H1 (cell line): ENCODE measurements at regions not wholly inside any gene's neighbourhood (a gene's known extent, or its start where the extent isn't known, plus 50 kb on each side); places are given as distances from the start of the nearest gene placed in this dataset.

Experiments
- CBX8 ChIP-seq: fragments of 300-800, 300-1000 bp; sonication (generic); IDR thresholded peaks from 2 replicates; pipeline ENCODE4 v1.7.1; 2016; ENCODE audit warnings: low read depth, low read length, borderline replicate concordance
- TF ChIP-seq, protein P1 (sequence below): fragments of 300-600 bp; sonication (generic); IDR thresholded peaks from 2 replicates; pipeline ENCODE4 v1.7.1; 2012; ENCODE audit warnings: low read length, moderate library complexity, mild to moderate bottlenecking, inconsistent platforms; ENCODE audit not compliant: insufficient replicate concordance

DNA sequence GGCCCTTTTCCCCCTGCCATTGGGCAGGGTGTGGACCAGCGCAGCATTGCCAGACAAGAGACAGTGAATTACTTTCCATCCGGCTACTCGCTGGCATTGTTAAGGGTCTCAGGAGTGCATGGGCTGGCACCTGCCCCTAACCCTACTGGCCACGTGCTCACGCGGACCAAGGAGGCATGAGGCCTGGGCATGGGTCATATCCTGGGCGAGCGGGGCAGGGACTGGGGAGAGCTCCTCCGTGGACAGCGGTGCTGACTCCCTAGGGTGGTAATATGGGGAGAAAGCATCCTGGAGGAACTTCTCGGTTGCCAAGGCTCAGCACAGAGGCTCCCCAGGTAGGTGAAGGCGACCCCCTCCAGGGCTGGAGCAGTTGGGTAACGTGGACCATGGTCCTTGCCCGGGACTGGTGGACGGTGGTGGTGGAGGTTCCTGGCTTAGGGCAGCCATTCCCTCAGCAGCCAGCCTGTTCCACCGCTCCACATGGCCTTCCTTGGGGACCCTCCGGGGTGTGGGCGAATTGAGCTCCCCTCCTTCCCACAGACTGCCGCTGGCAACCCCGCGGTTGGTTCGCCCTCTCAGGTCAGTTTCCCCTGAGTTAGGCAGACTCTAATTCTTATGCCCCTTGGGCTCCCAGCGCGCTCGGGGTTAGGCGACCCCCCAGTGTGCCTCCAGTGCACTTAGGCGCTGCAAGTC is 465.1 kb downstream of the SLITRK5 start (continued):
- TF ChIP-seq, protein P1, sequence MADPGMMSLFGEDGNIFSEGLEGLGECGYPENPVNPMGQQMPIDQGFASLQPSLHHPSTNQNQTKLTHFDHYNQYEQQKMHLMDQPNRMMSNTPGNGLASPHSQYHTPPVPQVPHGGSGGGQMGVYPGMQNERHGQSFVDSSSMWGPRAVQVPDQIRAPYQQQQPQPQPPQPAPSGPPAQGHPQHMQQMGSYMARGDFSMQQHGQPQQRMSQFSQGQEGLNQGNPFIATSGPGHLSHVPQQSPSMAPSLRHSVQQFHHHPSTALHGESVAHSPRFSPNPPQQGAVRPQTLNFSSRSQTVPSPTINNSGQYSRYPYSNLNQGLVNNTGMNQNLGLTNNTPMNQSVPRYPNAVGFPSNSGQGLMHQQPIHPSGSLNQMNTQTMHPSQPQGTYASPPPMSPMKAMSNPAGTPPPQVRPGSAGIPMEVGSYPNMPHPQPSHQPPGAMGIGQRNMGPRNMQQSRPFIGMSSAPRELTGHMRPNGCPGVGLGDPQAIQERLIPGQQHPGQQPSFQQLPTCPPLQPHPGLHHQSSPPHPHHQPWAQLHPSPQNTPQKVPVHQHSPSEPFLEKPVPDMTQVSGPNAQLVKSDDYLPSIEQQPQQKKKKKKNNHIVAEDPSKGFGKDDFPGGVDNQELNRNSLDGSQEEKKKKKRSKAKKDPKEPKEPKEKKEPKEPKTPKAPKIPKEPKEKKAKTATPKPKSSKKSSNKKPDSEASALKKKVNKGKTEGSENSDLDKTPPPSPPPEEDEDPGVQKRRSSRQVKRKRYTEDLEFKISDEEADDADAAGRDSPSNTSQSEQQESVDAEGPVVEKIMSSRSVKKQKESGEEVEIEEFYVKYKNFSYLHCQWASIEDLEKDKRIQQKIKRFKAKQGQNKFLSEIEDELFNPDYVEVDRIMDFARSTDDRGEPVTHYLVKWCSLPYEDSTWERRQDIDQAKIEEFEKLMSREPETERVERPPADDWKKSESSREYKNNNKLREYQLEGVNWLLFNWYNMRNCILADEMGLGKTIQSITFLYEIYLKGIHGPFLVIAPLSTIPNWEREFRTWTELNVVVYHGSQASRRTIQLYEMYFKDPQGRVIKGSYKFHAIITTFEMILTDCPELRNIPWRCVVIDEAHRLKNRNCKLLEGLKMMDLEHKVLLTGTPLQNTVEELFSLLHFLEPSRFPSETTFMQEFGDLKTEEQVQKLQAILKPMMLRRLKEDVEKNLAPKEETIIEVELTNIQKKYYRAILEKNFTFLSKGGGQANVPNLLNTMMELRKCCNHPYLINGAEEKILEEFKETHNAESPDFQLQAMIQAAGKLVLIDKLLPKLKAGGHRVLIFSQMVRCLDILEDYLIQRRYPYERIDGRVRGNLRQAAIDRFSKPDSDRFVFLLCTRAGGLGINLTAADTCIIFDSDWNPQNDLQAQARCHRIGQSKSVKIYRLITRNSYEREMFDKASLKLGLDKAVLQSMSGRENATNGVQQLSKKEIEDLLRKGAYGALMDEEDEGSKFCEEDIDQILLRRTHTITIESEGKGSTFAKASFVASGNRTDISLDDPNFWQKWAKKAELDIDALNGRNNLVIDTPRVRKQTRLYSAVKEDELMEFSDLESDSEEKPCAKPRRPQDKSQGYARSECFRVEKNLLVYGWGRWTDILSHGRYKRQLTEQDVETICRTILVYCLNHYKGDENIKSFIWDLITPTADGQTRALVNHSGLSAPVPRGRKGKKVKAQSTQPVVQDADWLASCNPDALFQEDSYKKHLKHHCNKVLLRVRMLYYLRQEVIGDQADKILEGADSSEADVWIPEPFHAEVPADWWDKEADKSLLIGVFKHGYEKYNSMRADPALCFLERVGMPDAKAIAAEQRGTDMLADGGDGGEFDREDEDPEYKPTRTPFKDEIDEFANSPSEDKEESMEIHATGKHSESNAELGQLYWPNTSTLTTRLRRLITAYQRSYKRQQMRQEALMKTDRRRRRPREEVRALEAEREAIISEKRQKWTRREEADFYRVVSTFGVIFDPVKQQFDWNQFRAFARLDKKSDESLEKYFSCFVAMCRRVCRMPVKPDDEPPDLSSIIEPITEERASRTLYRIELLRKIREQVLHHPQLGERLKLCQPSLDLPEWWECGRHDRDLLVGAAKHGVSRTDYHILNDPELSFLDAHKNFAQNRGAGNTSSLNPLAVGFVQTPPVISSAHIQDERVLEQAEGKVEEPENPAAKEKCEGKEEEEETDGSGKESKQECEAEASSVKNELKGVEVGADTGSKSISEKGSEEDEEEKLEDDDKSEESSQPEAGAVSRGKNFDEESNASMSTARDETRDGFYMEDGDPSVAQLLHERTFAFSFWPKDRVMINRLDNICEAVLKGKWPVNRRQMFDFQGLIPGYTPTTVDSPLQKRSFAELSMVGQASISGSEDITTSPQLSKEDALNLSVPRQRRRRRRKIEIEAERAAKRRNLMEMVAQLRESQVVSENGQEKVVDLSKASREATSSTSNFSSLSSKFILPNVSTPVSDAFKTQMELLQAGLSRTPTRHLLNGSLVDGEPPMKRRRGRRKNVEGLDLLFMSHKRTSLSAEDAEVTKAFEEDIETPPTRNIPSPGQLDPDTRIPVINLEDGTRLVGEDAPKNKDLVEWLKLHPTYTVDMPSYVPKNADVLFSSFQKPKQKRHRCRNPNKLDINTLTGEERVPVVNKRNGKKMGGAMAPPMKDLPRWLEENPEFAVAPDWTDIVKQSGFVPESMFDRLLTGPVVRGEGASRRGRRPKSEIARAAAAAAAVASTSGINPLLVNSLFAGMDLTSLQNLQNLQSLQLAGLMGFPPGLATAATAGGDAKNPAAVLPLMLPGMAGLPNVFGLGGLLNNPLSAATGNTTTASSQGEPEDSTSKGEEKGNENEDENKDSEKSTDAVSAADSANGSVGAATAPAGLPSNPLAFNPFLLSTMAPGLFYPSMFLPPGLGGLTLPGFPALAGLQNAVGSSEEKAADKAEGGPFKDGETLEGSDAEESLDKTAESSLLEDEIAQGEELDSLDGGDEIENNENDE: no peak
- TF ChIP-seq CBX8: no peak
- TF ChIP-seq, all 59 proteins: peak for 0
